GM11168 (cell line): ENCODE measurements at regions not wholly inside any gene's neighbourhood (a gene's known extent, or its start where the extent isn't known, plus 50 kb on each side); places are given as distances from the start of the nearest gene placed in this dataset.

Experiments
- in situ Hi-C: fragments of 300-500 bp; cut with MboI; formaldehyde crosslinking; loops from one replicate; pipeline ENCODE4 v1.12.0; 2022; ENCODE audit warnings: low sequenced_read_pairs; ENCODE audit not compliant: unreplicated experiment

- in situ Hi-C loops, result no loop called here
Measured at GRCh38 chr1:59041646-59042277, 255.1 kb upstream of the FGGY start.

- in situ Hi-C loops, result no loop called here
Measured at GRCh38 chr1:59043796-59044195, 253.1 kb upstream of the FGGY start.

GRCh38 chr1:59044535-59045121 is 252.3 kb upstream of the FGGY start:
- in situ Hi-C loops, result no loop called here

GRCh38 chr1:59045137-59045536 is 251.8 kb upstream of the FGGY start:
- in situ Hi-C loops, result no loop called here

GRCh38 chr1:59045636-59046035 is 251.3 kb upstream of the FGGY start:
- in situ Hi-C loops, result no loop called here

GRCh38 chr1:59046134-59046533 is 250.8 kb upstream of the FGGY start:
- in situ Hi-C loops, result no loop called here

DNA sequence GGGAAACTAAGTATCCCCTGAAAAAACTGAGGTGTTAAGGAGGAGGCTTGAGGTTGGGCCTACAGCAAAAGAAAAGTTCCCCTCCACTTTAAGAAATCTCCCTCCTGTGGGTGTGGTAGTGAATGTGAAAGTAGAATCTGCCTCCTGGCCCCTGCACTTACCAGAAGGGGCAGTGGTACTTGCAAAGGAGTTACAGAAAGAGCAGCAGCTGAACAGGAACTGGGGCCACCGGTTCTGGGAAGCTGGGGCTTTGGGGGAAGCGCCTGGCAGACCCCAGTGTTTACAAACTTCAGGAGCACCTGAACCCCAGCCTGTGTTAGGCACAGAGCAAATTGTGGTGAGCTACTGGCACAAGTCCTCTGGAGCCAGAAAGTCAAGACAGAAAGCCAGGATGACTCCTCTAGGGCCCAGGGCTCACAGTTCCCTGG is 250.2 kb upstream of the FGGY start:
- in situ Hi-C loops, result no loop called here

DNA sequence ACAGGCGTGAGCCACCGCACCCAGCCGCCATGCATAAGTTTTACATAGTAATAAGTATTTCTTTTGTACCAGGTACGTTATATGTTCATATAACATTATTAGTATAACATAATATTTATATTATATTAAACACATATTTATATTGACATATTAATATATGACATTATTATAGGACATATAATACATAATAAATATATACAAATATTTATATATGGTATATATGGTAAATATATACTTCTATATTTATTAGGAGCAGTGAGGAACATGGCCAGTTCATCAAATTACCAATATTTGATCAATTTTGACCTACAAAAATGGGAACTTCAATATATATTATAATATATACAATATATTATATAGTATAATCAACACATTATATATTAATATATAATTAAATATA is 245.9 kb upstream of the FGGY start:
- in situ Hi-C loops, result no loop called here

DNA sequence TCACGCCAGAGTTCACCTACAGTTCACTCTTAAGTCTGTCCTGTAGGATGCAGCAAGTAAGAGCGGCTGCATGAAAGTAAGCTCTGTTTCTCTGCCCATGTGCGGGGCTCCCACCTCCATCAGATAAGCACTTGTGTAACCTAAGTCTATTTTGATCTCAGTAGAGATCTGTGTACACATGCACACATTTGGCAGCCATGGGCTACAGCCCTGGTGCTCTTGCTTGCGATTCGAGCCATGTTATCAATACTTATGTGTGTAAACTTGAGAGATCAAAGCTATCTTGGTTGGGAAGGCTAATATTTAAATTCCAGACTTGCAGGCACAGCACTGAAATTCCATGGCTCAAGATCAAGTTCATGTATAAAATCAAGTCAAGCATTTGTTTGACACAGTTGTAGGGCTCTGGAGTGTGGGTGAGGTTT is 244.7 kb upstream of the FGGY start:
- in situ Hi-C loops, result no loop called here

- in situ Hi-C loops, result no loop called here
Measured at GRCh38 chr1:59054172-59054571, 242.7 kb upstream of the FGGY start.

GRCh38 chr1:59055908-59056719 is 240.8 kb upstream of the FGGY start:
- in situ Hi-C loops, result no loop called here

DNA sequence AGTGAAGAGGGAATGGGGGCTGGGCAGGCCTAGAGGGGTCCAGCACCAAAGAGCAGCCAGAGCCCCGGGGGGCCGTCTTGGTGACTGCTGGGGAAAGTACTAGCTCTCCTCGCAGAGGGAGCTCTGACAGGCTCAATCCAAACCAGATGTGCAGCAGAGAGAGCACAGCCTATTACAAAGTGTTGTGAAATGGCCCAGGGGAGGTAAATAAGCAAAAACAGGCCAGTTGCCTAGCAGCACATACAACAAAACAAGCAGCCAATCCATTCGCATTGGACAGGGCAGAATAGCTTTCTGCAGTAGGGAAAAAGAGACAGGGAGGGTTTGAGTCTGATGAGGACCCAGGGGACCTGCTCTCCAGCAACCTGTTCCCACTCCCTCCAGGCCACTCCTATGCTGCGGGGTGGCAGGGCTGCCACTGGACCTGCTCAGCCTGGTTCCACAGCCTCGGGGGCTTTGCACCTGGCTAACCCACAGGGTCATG is 239.6 kb upstream of the FGGY start:
- in situ Hi-C loops, result no loop called here

DNA sequence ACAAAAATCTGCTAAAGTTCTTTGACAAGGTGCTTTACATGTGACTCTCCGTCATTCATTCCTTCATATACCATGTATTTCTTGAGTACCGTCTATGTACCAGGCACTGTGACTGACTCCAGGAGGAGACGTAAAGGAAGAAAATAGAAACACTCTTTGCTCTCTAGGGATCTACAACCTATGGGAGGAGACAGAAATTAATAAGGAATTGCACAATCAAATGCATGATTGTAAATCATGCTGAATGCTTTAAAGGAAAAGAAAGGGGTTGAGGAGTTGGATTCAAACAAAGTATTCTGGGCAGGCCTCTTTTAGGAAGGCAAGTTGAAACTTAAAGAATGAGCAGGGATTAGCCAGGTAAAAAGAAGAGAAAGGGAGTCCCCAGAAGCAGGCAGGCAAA is 239.1 kb upstream of the FGGY start:
- in situ Hi-C loops, result no loop called here

DNA sequence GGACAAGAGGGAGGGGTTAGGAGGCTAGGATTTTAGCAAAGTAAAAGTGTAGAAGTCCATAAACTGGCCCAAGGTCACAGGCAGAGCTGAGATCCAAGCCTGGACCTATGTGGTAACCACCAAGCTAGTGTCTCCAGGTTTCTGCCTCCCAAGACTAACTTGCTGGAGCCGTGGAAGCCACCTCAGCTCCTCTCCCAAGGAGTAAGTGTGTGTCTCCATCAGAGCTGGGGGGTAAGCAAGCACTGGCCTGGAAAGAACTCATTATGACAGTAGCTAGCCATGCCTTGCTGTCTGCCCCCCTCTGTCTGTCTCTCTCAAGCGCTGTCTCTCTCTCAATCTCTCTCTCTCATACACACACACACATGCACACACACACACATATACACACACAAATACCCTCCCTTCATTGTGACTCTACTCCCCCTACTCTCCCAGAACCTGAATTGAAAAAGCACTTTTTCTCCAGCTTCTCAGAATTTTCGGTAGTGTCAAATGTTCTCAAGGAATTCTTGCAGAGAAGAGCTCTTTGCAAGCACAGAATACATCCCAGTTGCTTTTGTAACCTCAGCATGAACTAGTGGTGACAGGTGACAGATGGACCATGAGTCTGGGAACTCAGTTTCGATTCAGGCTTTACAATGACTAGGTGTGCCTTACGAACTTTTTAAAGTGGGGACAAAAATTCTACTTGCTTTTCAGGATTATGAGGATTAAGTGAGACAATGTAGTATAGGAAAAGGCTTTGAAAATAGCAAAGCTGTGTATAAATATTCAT is 238.0 kb upstream of the FGGY start:
- in situ Hi-C loops, result no loop called here

- in situ Hi-C loops, result no loop called here
Measured at GRCh38 chr1:59061876-59062275, 235.0 kb upstream of the FGGY start.

DNA sequence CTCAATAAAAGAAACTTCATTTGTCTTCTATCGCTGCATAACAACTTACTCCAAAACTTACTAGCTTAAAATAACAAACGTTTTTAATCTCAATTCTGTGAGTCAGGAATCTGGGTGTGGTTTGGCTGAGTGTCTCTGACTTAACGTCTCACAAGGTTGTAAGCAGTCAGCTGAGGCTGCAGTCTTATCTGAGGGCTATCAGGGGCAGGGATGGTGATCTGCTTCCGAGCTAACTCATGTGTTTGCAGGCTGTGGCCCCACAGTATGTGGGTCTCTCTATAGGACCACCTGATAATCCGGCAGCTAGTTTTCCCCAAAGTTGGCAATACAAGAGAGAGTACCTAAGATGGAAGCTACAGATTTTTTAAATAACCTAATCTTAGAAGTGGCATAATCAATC is 234.2 kb upstream of the FGGY start:
- in situ Hi-C loops, result no loop called here

DNA sequence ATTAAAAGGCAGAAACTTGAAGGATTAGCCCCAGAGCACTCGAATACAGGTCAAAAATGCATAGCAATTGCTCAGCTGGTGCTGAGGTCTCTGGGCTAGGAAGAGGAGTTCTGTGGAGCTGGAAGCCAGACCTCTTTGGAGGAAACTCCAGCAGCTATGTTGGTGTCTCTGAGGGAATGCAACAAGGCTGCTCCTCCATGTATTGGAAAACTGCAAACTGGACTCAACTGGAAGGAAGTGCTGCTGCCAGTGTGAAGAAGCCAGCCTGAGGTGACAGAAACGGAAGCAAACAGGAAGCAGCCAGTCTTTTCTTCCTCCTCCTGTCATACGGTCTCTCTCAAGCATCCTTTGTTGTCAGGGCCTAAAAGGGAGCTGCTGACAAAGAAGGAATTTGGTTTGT is 233.4 kb upstream of the FGGY start:
- in situ Hi-C loops, result no loop called here

- in situ Hi-C loops, result no loop called here
Measured at GRCh38 chr1:59064592-59064991, 232.3 kb upstream of the FGGY start.

DNA sequence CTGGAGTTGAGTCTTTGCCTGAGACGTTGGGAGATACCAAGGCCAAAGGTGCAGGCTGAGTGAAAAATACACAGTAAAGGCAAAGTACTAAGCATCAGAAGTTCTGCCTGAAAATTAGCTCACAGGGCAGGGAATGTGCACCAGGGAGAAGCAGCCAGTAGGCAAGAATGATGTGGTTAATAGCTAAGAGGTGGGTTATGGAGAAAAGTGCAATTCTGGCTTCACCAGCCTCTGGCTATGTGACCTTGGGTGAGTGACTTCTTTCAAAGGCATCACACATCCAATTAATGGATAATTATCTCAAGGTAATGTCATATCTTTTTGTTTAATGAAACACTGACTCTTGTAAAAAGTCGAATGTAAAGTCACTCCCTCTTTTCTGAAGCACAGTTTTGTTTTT is 230.7 kb upstream of the FGGY start:
- in situ Hi-C loops, result no loop called here

GRCh38 chr1:59070610-59071009 is 226.3 kb upstream of the FGGY start:
- in situ Hi-C loops, result no loop called here

DNA sequence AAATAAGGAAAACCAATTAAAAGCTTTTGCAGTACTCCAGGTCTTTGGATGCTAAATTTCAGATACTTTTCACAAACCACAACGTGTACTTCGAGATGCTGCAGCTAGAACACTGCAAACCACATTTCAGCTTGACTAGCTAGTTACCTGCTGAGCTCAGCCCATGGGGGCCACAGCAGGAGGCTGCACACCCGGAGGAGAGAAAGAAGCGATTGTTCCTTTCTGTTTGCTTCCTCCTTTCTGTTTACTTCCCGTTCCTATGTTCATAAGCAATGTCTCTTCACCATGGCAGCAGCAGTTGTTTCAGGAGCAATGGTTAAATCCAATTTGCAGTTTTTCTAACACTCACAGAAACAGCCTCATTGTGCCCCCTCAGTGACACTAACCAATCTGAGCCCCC is 225.6 kb upstream of the FGGY start:
- in situ Hi-C loops, result no loop called here
